Heart left ventricle (tissue), 16 donors: ENCODE measurements at regions not wholly inside any gene's neighbourhood (a gene's known extent, or its start where the extent isn't known, plus 50 kb on each side); places are given as distances from the start of the nearest gene placed in this dataset.

Source experiments
- ATAC-seq, 4 donors: fragments of 200-7000 bp; cut with Tn5 transposase; one replicate each; pipeline ENCODE4 v1.9.1; 2020 to 2022; ENCODE audit warnings: moderate library complexity in 4 of 4, mild to moderate bottlenecking in 3 of 4, moderate number of reproducible peaks in 1 of 4
- DNase-seq, 5 donors: peaks; one replicate each; pipeline ENCODE4 v3.0.0-alpha.2; 2020
- H3K27ac ChIP-seq, 12 donors: fragments of 200-600 bp; sonication (generic) in 4 of 12; one replicate each; pipeline versions ENCODE4 v1.5.0 to v1.8.0; 2016 to 2022; ENCODE audit warnings: mild to moderate bottlenecking in 2 of 12
- H3K27me3 ChIP-seq, 9 donors: fragments of 200-600 bp; sonication (generic) in 2 of 9; one replicate each; pipeline versions ENCODE4 v1.5.1 to v1.8.0; 2016 to 2022; ENCODE audit warnings: mild to moderate bottlenecking in 3 of 9
- H3K36me3 ChIP-seq, 9 donors: fragments of 200-600 bp; sonication (generic) in 2 of 9; one replicate each; pipeline versions ENCODE4 v1.5.0 to v1.8.0; 2018 to 2022; ENCODE audit warnings: mild to moderate bottlenecking in 2 of 9
- H3K4me1 ChIP-seq, 12 donors: fragments of 200-600 bp; sonication (generic) in 4 of 12; one replicate each; pipeline versions ENCODE4 v1.5.0 to v1.8.0; 2016 to 2022; ENCODE audit warnings: mild to moderate bottlenecking in 3 of 12
- H3K4me3 ChIP-seq, 12 donors: fragments of 200-600 bp; sonication (generic) in 4 of 12; one replicate each; pipeline versions ENCODE4 v1.5.0 to v1.8.0; 2017 to 2022; ENCODE audit warnings: mild to moderate bottlenecking in 9 of 12, moderate library complexity in 4 of 12
- H3K9me3 ChIP-seq, 12 donors: fragments of 200-600 bp; sonication (generic) in 4 of 12; one replicate each; pipeline versions ENCODE4 v1.5.0 to v1.8.0; 2016 to 2022; ENCODE audit warnings: mild to moderate bottlenecking in 1 of 12
- CTCF ChIP-seq, 12 donors: fragments of 200-600 bp; sonication (generic) in 4 of 12; IDR thresholded peaks; one replicate each; pipeline versions ENCODE4 v1.5.0 to v1.8.0; 2018 to 2022; ENCODE audit warnings: antibody characterized with exemption in 12 of 12, mild to moderate bottlenecking in 5 of 12
- POLR2A ChIP-seq, 2 donors: fragments of 450-650 bp; IDR thresholded peaks; one replicate each; pipeline ENCODE4 v1.6.1; 2017; ENCODE audit warnings: antibody characterized with exemption in 2 of 2, mild to moderate bottlenecking in 2 of 2, moderate library complexity in 2 of 2
- WGBS, 4 donors: extraction: QIAGEN DNeasy Blood & Tissue Kit in 2 of 4; methylation state at CpG; one replicate each; pipeline versions ENCODE4 v1.1.5 to v1.1.7; 2013 to 2018; 5-methylcytosine and 5-hydroxymethylcytosine counted together
- intact Hi-C, 10 donors: fragments of 100-400 bp; cut with DNase I; formaldehyde crosslinking; loops; one replicate each; pipeline versions ENCODE4 v1.11.1 to v1.14.2; 2022
- donor health status: ischemic (EF 13 %, LVEDD 7.1; RV severe dilation, severe dysfunction).
- donor health status: healthy with polysubstance abuse.
- donor health status: DM: no; HTN: yes; CAD: no.
- donor health status: DM: no; HTN: no; CAD: no.
- donor health status: ischemic (EF 25% LVEDD 6.9; RV normal size, moderate dysfunction).
- donor health status: ischemic (EF 25% LVEDD 5.7; RV mildly dilated, moderate dysfunction).
- donor health status: healthy.
- donor health status: DM: yes; HTN: yes; CAD: no.
- donor health status: ischemic (EF 35%, LVEDD 5.7; RV mildly dilated, moderate dysfunction).
- donor health status: nonischemic (EF 11% LVEDD 7.7; RV severe dilation, severe dysfunction).
- donor health status: DM: yes; HTN: yes; CAD: no.
- donor health status: PGD.
- donor health status: ischemic (EF 29% LVEDD 5.4; RV normal size, mild dysfunction).
- donor health status: nonischemic (EF 23%, LVEDD 6.1; RV moderate dilation, normal function).

GRCh38 chr9:108803428-108804065, 52.2 kb downstream of the ACTL7B start:
- ATAC-seq = no peak
- 66 to 77% (median 70%) methylated on average over 3 of the region's 3 CpGs for WGBS, 4 donors

GRCh38 chr9:108802967-108803366, 52.8 kb downstream of the ACTL7B start:
- no peak overlapping the region for H3K27ac ChIP-seq
- ATAC-seq (no peak), DNase-seq (no peak)
- intact Hi-C loops = no loop called here
- no peaks in the 10 kb centered on the region for H3K36me3 ChIP-seq
- H3K4me3 ChIP-seq = no peak overlapping the region
- peaks cover 0 to 13% (median 0%) of the 10 kb centered on the region in 12 donors for H3K4me1 ChIP-seq
- H3K9me3 ChIP-seq = no peaks in the 10 kb centered on the region
- TF ChIP-seq CTCF (IDR thresholded peaks at IDR 0.05) = no peak
- no peak for TF ChIP-seq POLR2A (IDR thresholded peaks at IDR 0.05)
- H3K27me3 ChIP-seq = no peaks in the 10 kb centered on the region
- 87 to 94% (median 90%) methylated on average over 4 of the region's 4 CpGs for WGBS, 4 donors

More at GRCh38 chr9:108803428-108804065, 52.2 kb downstream of the ACTL7B start:
- H3K4me3 ChIP-seq = no peak overlapping the region
- intact Hi-C loops = no loop called here
- H3K27me3 ChIP-seq = no peaks in the 10 kb centered on the region
- no peaks in the 10 kb centered on the region for H3K9me3 ChIP-seq
- DNase-seq = no peak
- H3K4me1 ChIP-seq = peaks cover 0 to 13% (median 0%) of the 10 kb centered on the region in 12 donors
- TF ChIP-seq POLR2A (IDR thresholded peaks at IDR 0.05) (no peak), CTCF (IDR thresholded peaks at IDR 0.05) (no peak)
- H3K27ac ChIP-seq = no peak overlapping the region
- H3K36me3 ChIP-seq = no peaks in the 10 kb centered on the region

- DNase-seq = no peak
- TF ChIP-seq CTCF (IDR thresholded peaks at IDR 0.05) (no peak), POLR2A (IDR thresholded peaks at IDR 0.05) (no peak)
- no peak for ATAC-seq
- intact Hi-C loops = no loop called here
- WGBS, 4 donors = 58 to 63% (median 61%) methylated on average over 2 of the region's 2 CpGs
- peaks cover 0 to 13% (median 0%) of the 10 kb centered on the region in 12 donors for H3K4me1 ChIP-seq
- H3K9me3 ChIP-seq = no peaks in the 10 kb centered on the region
- H3K27me3 ChIP-seq = no peaks in the 10 kb centered on the region
- no peaks in the 10 kb centered on the region for H3K36me3 ChIP-seq
- H3K27ac ChIP-seq = no peak overlapping the region
- no peak overlapping the region for H3K4me3 ChIP-seq
Observed at GRCh38 chr9:108801949-108802348, 53.8 kb downstream of the ACTL7B start.

GRCh38 chr9:108800632-108801099, 55.1 kb downstream of the ACTL7B start:
- Histone ChIP-seq H3K4me3 (no peak overlapping the region), H3K27me3 (no peaks in the 10 kb centered on the region), H3K27ac (peak overlapping the region in 8 of 12 donors; percentile 24 to 74 (median 42)), H3K4me1 (peaks cover 0 to 13% (median 0%) of the 10 kb centered on the region in 12 donors), H3K36me3 (no peaks in the 10 kb centered on the region), H3K9me3 (no peaks in the 10 kb centered on the region)
- TF ChIP-seq CTCF (IDR thresholded peaks at IDR 0.05) = no peak
- TF ChIP-seq POLR2A (IDR thresholded peaks at IDR 0.05) = no peak
- intact Hi-C loops = no loop called here
- DNase-seq (peak; percentile 39 to 77 (median 63)), ATAC-seq (peak; percentile 78 to 96 (median 87))
- 28 to 54% (median 46%) methylated on average over 3 of the region's 3 CpGs for WGBS, 4 donors
